ENCODE measurements at regions not wholly inside any gene's neighbourhood (a gene's known extent, or its start where the extent isn't known, plus 50 kb on each side); places are given as distances from the start of the nearest gene placed in this dataset.

- no peak for TF ChIP-seq CTCF (IDR thresholded peaks at IDR 0.05)
- DNase-seq, result no peak
- Mint-ChIP-seq H3K27ac (no peak overlapping the region), H3K9me3 (peaks cover 4% of the 10 kb centered on the region; the same call in 1 of the 2 replicates), H3K27me3 (ENCODE audit: insufficient read depth) (no peaks in the 10 kb centered on the region), H3K36me3 (ENCODE audit: low read depth) (no peaks in the 10 kb centered on the region), H3K4me3 (no peak overlapping the region), H3K4me1 (ENCODE audit: low read depth) (peaks cover 13% of the 10 kb centered on the region; the same call in 1 of the 2 replicates)
These were observed 481.4 kb upstream of the CFAP20DC start for GRCh38 chr3:59531066-59531745.

GRCh38 chr3:59528251-59528650 lies 478.4 kb upstream of the CFAP20DC start:
- DNase-seq, result no peak
- H3K9me3 Mint-ChIP-seq, result peaks cover 9% of the 10 kb centered on the region
- H3K27me3 Mint-ChIP-seq (ENCODE audit: insufficient read depth), result no peaks in the 10 kb centered on the region; the same call in 1 of the 2 replicates
- no peaks in the 10 kb centered on the region for H3K4me1 Mint-ChIP-seq (ENCODE audit: low read depth)
- TF ChIP-seq CTCF (IDR thresholded peaks at IDR 0.05), result no peak
- H3K36me3 Mint-ChIP-seq (ENCODE audit: low read depth), result no peaks in the 10 kb centered on the region
- H3K27ac Mint-ChIP-seq, result no peak overlapping the region
- H3K4me3 Mint-ChIP-seq, result no peak overlapping the region

- no peaks in the 10 kb centered on the region for H3K4me1 Mint-ChIP-seq (ENCODE audit: low read depth)
- H3K4me3 Mint-ChIP-seq, result no peak overlapping the region
- H3K27me3 Mint-ChIP-seq (ENCODE audit: insufficient read depth), result no peaks in the 10 kb centered on the region; the same call in 1 of the 2 replicates
- no peaks in the 10 kb centered on the region for H3K36me3 Mint-ChIP-seq (ENCODE audit: low read depth)
- peaks cover 9% of the 10 kb centered on the region for H3K9me3 Mint-ChIP-seq
- no peak overlapping the region for H3K27ac Mint-ChIP-seq
- no peak for TF ChIP-seq CTCF (IDR thresholded peaks at IDR 0.05)
- no peak for DNase-seq
These were observed 477.7 kb upstream of the CFAP20DC start for GRCh38 chr3:59527493-59527892.

- Mint-ChIP-seq H3K4me3 (no peak overlapping the region), H3K27me3 (ENCODE audit: insufficient read depth) (no peaks in the 10 kb centered on the region; the same call in 1 of the 2 replicates), H3K9me3 (peaks cover 11% of the 10 kb centered on the region), H3K4me1 (ENCODE audit: low read depth) (no peaks in the 10 kb centered on the region), H3K36me3 (ENCODE audit: low read depth) (no peaks in the 10 kb centered on the region), H3K27ac (no peak overlapping the region)
- DNase-seq, result no peak
- no peak for TF ChIP-seq CTCF (IDR thresholded peaks at IDR 0.05)
These were observed 477.2 kb upstream of the CFAP20DC start for GRCh38 chr3:59526999-59527398.

- Mint-ChIP-seq H3K4me3 (no peak overlapping the region), H3K27ac (no peak overlapping the region), H3K27me3 (ENCODE audit: insufficient read depth) (no peaks in the 10 kb centered on the region; the same call in none of the 2 replicates), H3K36me3 (ENCODE audit: low read depth) (no peaks in the 10 kb centered on the region), H3K4me1 (ENCODE audit: low read depth) (no peaks in the 10 kb centered on the region), H3K9me3 (peaks cover 14% of the 10 kb centered on the region)
- no peak for DNase-seq
- no peak for TF ChIP-seq CTCF (IDR thresholded peaks at IDR 0.05)
These were observed 472.7 kb upstream of the CFAP20DC start for GRCh38 chr3:59522550-59522949.
